ENCODE measurements at regions not wholly inside any gene's neighbourhood (a gene's known extent, or its start where the extent isn't known, plus 50 kb on each side); places are given as distances from the start of the nearest gene placed in this dataset.

- H3K4me3 ChIP-seq (ENCODE audit: low read length) = no peak overlapping the region
- no peaks in the 10 kb centered on the region for H3K9me3 ChIP-seq (ENCODE audit: low read depth, low read length)
- H3K4me1 ChIP-seq (ENCODE audit: insufficient read depth, low read length) = no peaks in the 10 kb centered on the region
- no peaks in the 10 kb centered on the region for H3K27me3 ChIP-seq (ENCODE audit: insufficient read depth, low read length)
These were observed 52.3 kb upstream of the EGLN3 start for GRCh38 chr14:34003082-34003668.
